H1 (cell line): ENCODE measurements at regions not wholly inside any gene's neighbourhood (a gene's known extent, or its start where the extent isn't known, plus 50 kb on each side); places are given as distances from the start of the nearest gene placed in this dataset.

ENCODE experiments used
- CTCF ChIA-PET: fragments of 300-600 bp; sonication (Branson Sonifier 250); formaldehyde crosslinking; loops from one replicate; lab custom pipeline; 2021; ENCODE audit not compliant: partially characterized antibody; lab: Charles Lee
- POLR2A ChIA-PET: fragments of 300-600 bp; sonication (Branson Sonifier 250); formaldehyde crosslinking; loops from one replicate; lab custom pipeline; 2021; ENCODE audit warnings: inconsistent platforms; ENCODE audit not compliant: partially characterized antibody; lab: Charles Lee
- DNase-seq, 2 experiments: peaks; one replicate each; pipeline versions ENCODE4 v3.0.0 to v3.0.0-alpha.2; 2010 to 2022; ENCODE audit warnings: low spot score in 2 of 2, low read depth in 1 of 2, mixed read lengths in 1 of 2
- FAIRE-seq: peaks from 2 replicates; lab custom pipeline; 2011; peaks lifted over from hg19 to GRCh38; lab: Jason Lieb, UNC
- H2AFZ ChIP-seq: 2 replicates; pipeline ENCODE4 v1.8.1; 2012; ENCODE audit warnings: low read length, inconsistent platforms
- H2AK5ac ChIP-seq: 2 replicates; pipeline ENCODE4 v1.6.1; 2013; ENCODE audit warnings: low read depth, low read length
- H2BK120ac ChIP-seq: replicated peaks from 2 replicates; pipeline ENCODE3; 2013; ENCODE audit warnings: low read depth, low read length, inconsistent platforms
- H2BK12ac ChIP-seq: 2 replicates; pipeline ENCODE4 v1.6.1; 2013; ENCODE audit warnings: low read depth, low read length
- H2BK15ac ChIP-seq: 2 replicates; pipeline ENCODE4 v1.6.1; 2013; ENCODE audit warnings: low read length
- H2BK20ac ChIP-seq: 2 replicates; pipeline ENCODE4 v1.6.1; 2013; ENCODE audit warnings: low read length
- H2BK5ac ChIP-seq: 2 replicates; pipeline ENCODE4 v1.6.1; 2013; ENCODE audit warnings: low read depth, low read length
- H3K14ac ChIP-seq: 2 replicates; pipeline ENCODE4 v1.6.1; 2013; ENCODE audit warnings: inconsistent platforms; ENCODE audit not compliant: insufficient read length
- H3K18ac ChIP-seq: 2 replicates; pipeline ENCODE4 v1.6.1; 2013; ENCODE audit warnings: low read length; ENCODE audit errors: extremely low read depth
- H3K23ac ChIP-seq: 2 replicates; pipeline ENCODE4 v1.6.1; 2013; ENCODE audit warnings: inconsistent platforms; ENCODE audit not compliant: insufficient read length
- H3K23me2 ChIP-seq: 2 replicates; pipeline ENCODE4 v1.6.1; 2013; ENCODE audit warnings: low read depth, low read length
- H3K27ac ChIP-seq: 2 replicates; pipeline ENCODE4 v1.6.1; 2011; ENCODE audit warnings: low read depth, low read length, inconsistent platforms
- H3K27me3 ChIP-seq, 4 experiments: replicated peaks in 1 of 4; 1 replicate in 1 of 4; 2 replicates in 3 of 4; pipeline versions ENCODE4 v1.6.1 to v1.8.1; 2011 to 2013; ENCODE audit warnings: low read length in 3 of 4, mild to moderate bottlenecking in 3 of 4, inconsistent platforms in 2 of 4, mixed read lengths in 2 of 4, moderate library complexity in 1 of 4; ENCODE audit not compliant: control insufficient read depth in 3 of 4, insufficient read depth in 3 of 4; ENCODE audit errors: extremely low read depth in 1 of 4
- H3K36me3 ChIP-seq, 4 experiments: 2 replicates each; pipeline versions ENCODE4 v1.6.1 to v1.8.1; 2011 to 2013; ENCODE audit warnings: mild to moderate bottlenecking in 4 of 4, low read length in 3 of 4, moderate library complexity in 2 of 4, control low read depth in 1 of 4, inconsistent platforms in 1 of 4; ENCODE audit not compliant: insufficient read depth in 4 of 4, control insufficient read depth in 2 of 4
- H3K4ac ChIP-seq: replicated peaks from 2 replicates; pipeline ENCODE3; 2013; ENCODE audit warnings: low read length, low read depth, mixed read lengths, inconsistent platforms; ENCODE audit not compliant: insufficient read length
- H3K4me1 ChIP-seq, 4 experiments: replicated peaks in 1 of 4; 1 replicate in 1 of 4; 2 replicates in 3 of 4; pipeline versions ENCODE4 v1.6.1 to v1.8.1; 2011 to 2013; ENCODE audit warnings: low read length in 3 of 4, inconsistent platforms in 2 of 4, mixed read lengths in 1 of 4; ENCODE audit not compliant: insufficient read depth in 4 of 4, control insufficient read depth in 3 of 4
- H3K4me2 ChIP-seq, 2 experiments: 2 replicates each; pipeline versions ENCODE4 v1.6.1 to v1.8.1; 2011 to 2013; ENCODE audit warnings: low read depth in 2 of 2, low read length in 2 of 2, control low read depth in 1 of 2, inconsistent platforms in 1 of 2, mild to moderate bottlenecking in 1 of 2; ENCODE audit not compliant: insufficient read depth in 1 of 2
- H3K4me3 ChIP-seq, 4 experiments: fragments of 200-600, 300-600 bp in 1 of 4; sonication (generic), shearing (Covaris generic), sonication (Bioruptor Twin) in 1 of 4; 2 replicates each; pipeline versions ENCODE4 v1.5.1 to v1.8.1; 2011 to 2016; ENCODE audit warnings: low read length in 4 of 4, low read depth in 3 of 4, control low read depth in 2 of 4, inconsistent platforms in 2 of 4, mild to moderate bottlenecking in 2 of 4, mixed read lengths in 1 of 4, moderate library complexity in 1 of 4; ENCODE audit not compliant: insufficient read depth in 2 of 4; ENCODE audit errors: extremely low read depth in 1 of 4
- H3K56ac ChIP-seq: replicated peaks from 2 replicates; pipeline ENCODE3; 2013; ENCODE audit warnings: low read depth, mild to moderate bottlenecking, mixed read lengths, low read length, inconsistent platforms; ENCODE audit not compliant: insufficient read length
- H3K79me1 ChIP-seq: 2 replicates; pipeline ENCODE4 v1.6.1; 2013; ENCODE audit warnings: low read depth, low read length, control low read depth
- H3K79me2 ChIP-seq, 2 experiments: 2 replicates each; pipeline versions ENCODE4 v1.6.1 to v1.8.1; 2012 to 2013; ENCODE audit warnings: low read length in 2 of 2, mild to moderate bottlenecking in 2 of 2, inconsistent platforms in 1 of 2; ENCODE audit not compliant: insufficient read depth in 2 of 2, control insufficient read depth in 1 of 2
- H3K9ac ChIP-seq, 4 experiments: replicated peaks in 1 of 4; 1 replicate in 1 of 4; 2 replicates in 3 of 4; pipeline versions ENCODE4 v1.6.1 to v1.8.1; 2011 to 2013; ENCODE audit warnings: low read depth in 3 of 4, low read length in 3 of 4, control low read depth in 2 of 4, mild to moderate bottlenecking in 2 of 4, moderate library complexity in 2 of 4, inconsistent platforms in 1 of 4; ENCODE audit errors: extremely low read depth in 1 of 4
- H3K9me3 ChIP-seq, 2 experiments: 2 replicates each; pipeline versions ENCODE4 v1.6.1 to v1.8.1; 2012 to 2013; ENCODE audit warnings: mild to moderate bottlenecking in 2 of 2, moderate library complexity in 2 of 2, control low read depth in 1 of 2, inconsistent platforms in 1 of 2, low read depth in 1 of 2, low read length in 1 of 2, mixed read lengths in 1 of 2; ENCODE audit not compliant: insufficient read depth in 2 of 2
- H4K20me1 ChIP-seq, 2 experiments: replicated peaks in 1 of 2; 2 replicates each; pipeline versions ENCODE3 to v1.8.1; 2011 to 2013; ENCODE audit warnings: inconsistent platforms in 2 of 2, low read length in 2 of 2, mild to moderate bottlenecking in 1 of 2; ENCODE audit not compliant: insufficient read depth in 2 of 2, control insufficient read depth in 1 of 2
- H4K5ac ChIP-seq: 2 replicates; pipeline ENCODE4 v1.6.1; 2013; ENCODE audit warnings: low read length, low read depth, mixed read lengths, inconsistent platforms; ENCODE audit not compliant: insufficient read length
- H4K8ac ChIP-seq: 2 replicates; pipeline ENCODE4 v1.8.0; 2013; ENCODE audit warnings: mild to moderate bottlenecking, moderate library complexity, low read length, inconsistent platforms; ENCODE audit not compliant: insufficient read depth; ENCODE audit errors: extremely low read depth
- H4K91ac ChIP-seq: replicated peaks from 2 replicates; pipeline ENCODE3; 2013; ENCODE audit warnings: low read length, mixed read lengths, inconsistent platforms; ENCODE audit not compliant: insufficient read length
- CBX5 ChIP-seq: fragments of 300-800, 300-1000 bp; sonication (generic); IDR thresholded peaks from 2 replicates; pipeline ENCODE4 v1.7.1; 2016; ENCODE audit warnings: antibody characterized with exemption, low read length, low read depth
- CTBP2 ChIP-seq: IDR thresholded peaks from 2 replicates; pipeline ENCODE4 v1.7.0; 2011; ENCODE audit warnings: borderline replicate concordance, mild to moderate bottlenecking, moderate library complexity, mixed read lengths, low read length; ENCODE audit not compliant: insufficient read depth, insufficient read length
- EGR1 ChIP-seq: IDR thresholded peaks from 2 replicates; pipeline ENCODE4 v1.6.1; 2011; ENCODE audit warnings: low read depth, low read length, borderline replicate concordance
- KDM1A ChIP-seq: fragments of 200-600, 300-600 bp; sonication (generic); IDR thresholded peaks from 2 replicates; pipeline ENCODE4 v1.7.1; 2016; ENCODE audit warnings: mild to moderate bottlenecking, low read length, borderline replicate concordance
- KDM5A ChIP-seq: fragments of 200-600 bp; IDR thresholded peaks from 2 replicates; pipeline ENCODE4 v1.7.1; 2012; ENCODE audit warnings: mild to moderate bottlenecking, low read length, inconsistent platforms, mixed read lengths
- RNF2 ChIP-seq: fragments of 200-900, 300-1000 bp; sonication (generic); IDR thresholded peaks from 2 replicates; pipeline ENCODE4 v1.7.1; 2016; ENCODE audit warnings: borderline replicate concordance, low read depth, mild to moderate bottlenecking, antibody characterized with exemption, low read length; ENCODE audit not compliant: poor library complexity, severe bottlenecking; ENCODE audit errors: missing control alignments
- SRF ChIP-seq: IDR thresholded peaks from 2 replicates; pipeline ENCODE4 v1.6.1; 2011; ENCODE audit warnings: mild to moderate bottlenecking, low read depth, low read length, moderate library complexity
- TAF7 ChIP-seq: optimal IDR thresholded peaks from 2 replicates; pipeline ENCODE3; 2011; ENCODE audit warnings: low read depth, mild to moderate bottlenecking, inconsistent platforms, low read length, moderate library complexity, borderline replicate concordance
- TCF12 ChIP-seq: IDR thresholded peaks from 2 replicates; pipeline ENCODE4 v1.6.1; 2011; ENCODE audit warnings: low read depth, mild to moderate bottlenecking, low read length
- WGBS, 2 experiments: shearing (Covaris generic) in 1 of 2; methylation state at CpG; one replicate each; pipeline versions ENCODE4 v1.1.6 to v1.1.7; 2013 to 2015; ENCODE audit warnings: low lambda C conversion rate in 2 of 2, mixed read lengths in 2 of 2, inconsistent platforms in 1 of 2, low coverage in 1 of 2, missing lambda C conversion rate in 1 of 2; ENCODE audit not compliant: insufficient replicate concordance in 2 of 2, insufficient coverage in 1 of 2, insufficient read length in 1 of 2; ENCODE audit errors: extremely low coverage in 1 of 2, missing lambda C conversion rate in 1 of 2; 5-methylcytosine and 5-hydroxymethylcytosine counted together

- Histone ChIP-seq H3K4me2 (no peak overlapping the region), H3K56ac (no peak overlapping the region), H3K9me3 (no peaks in the 10 kb centered on the region), H2AFZ (no peak overlapping the region), H3K27me3 (no peaks in the 10 kb centered on the region), H2BK15ac (no peak overlapping the region), H2BK12ac (no peak overlapping the region), H4K5ac (no peak overlapping the region), H3K9ac (no peak overlapping the region), H4K91ac (no peak overlapping the region), H3K18ac (no peak overlapping the region), H2BK120ac (no peak overlapping the region), H3K79me1 (no peaks in the 10 kb centered on the region), H3K27ac (no peak overlapping the region), H3K23ac (no peak overlapping the region), H3K79me2 (no peaks in the 10 kb centered on the region), H3K4ac (no peak overlapping the region), H3K4me1 (no peaks in the 10 kb centered on the region), H4K8ac (no peak overlapping the region), H2BK5ac (no peak overlapping the region), H2BK20ac (no peak overlapping the region), H3K36me3 (no peaks in the 10 kb centered on the region), H3K4me3 (no peak overlapping the region), H3K23me2 (no peaks in the 10 kb centered on the region), H4K20me1 (no peaks in the 10 kb centered on the region)
- no peak for FAIRE-seq
- CTCF ChIA-PET = no interaction called here
- POLR2A ChIA-PET = no interaction called here
- no peak for DNase-seq
- TF ChIP-seq KDM5A (no peak), CTBP2 (no peak), CBX5 (no peak), KDM1A (no peak), SRF (no peak), RNF2 (no peak), EGR1 (no peak), TCF12 (no peak), TAF7 (no peak)
- TF ChIP-seq, all 59 proteins: peak for 0
- Histone ChIP-seq H2AK5ac (no peak overlapping the region), H3K14ac (no peak overlapping the region)
- 84% methylated on average over 3 of the region's 3 CpGs; no CpG with 5 or more reads in 1 of the 2 experiments for WGBS, 2 experiments
Observed at GRCh38 chr12:87348071-87348470, 681.1 kb downstream of the C12orf50 start.
